Ovary (tissue), 7 donors: ENCODE measurements at regions not wholly inside any gene's neighbourhood (a gene's known extent, or its start where the extent isn't known, plus 50 kb on each side); places are given as distances from the start of the nearest gene placed in this dataset.

Experiments used
- DNase-seq, 5 donors: peaks; one replicate each; pipeline ENCODE4 v3.0.0-alpha.2; 2019 to 2020
- H3K27ac ChIP-seq, 2 donors: fragments of 200-600 bp; one replicate each; pipeline versions ENCODE4 v1.5.1 to v1.8.0; 2019 to 2022
- H3K27me3 ChIP-seq: fragments of 200-600 bp; one replicate; pipeline ENCODE4 v1.8.0; 2022
- H3K36me3 ChIP-seq: fragments of 200-600 bp; sonication (generic); one replicate; pipeline ENCODE4 v1.5.1; 2019
- H3K4me1 ChIP-seq: one replicate; pipeline ENCODE4 v1.8.1; 2013; ENCODE audit warnings: mild to moderate bottlenecking, moderate library complexity; ENCODE audit not compliant: insufficient read depth
- H3K4me3 ChIP-seq: fragments of 200-600 bp; sonication (generic); one replicate; pipeline ENCODE4 v1.5.1; 2017
- H3K9me3 ChIP-seq, 2 donors: fragments of 200-600 bp in 1 of 2; sonication (generic) in 1 of 2; one replicate each; pipeline versions ENCODE4 v1.5.1 to v1.8.1; 2013 to 2019; ENCODE audit warnings: mild to moderate bottlenecking in 1 of 2, moderate library complexity in 1 of 2
- CTCF ChIP-seq, 3 donors: fragments of 450-650 bp in 2 of 3; fragments of 200-600 bp in 1 of 3; IDR thresholded peaks; one replicate each; pipeline versions ENCODE4 v1.5.1 to v1.8.0; 2016 to 2022; ENCODE audit warnings: antibody characterized with exemption in 3 of 3, mild to moderate bottlenecking in 1 of 3
- EP300 ChIP-seq: sonication (generic); formaldehyde crosslinking; IDR thresholded peaks from one replicate; pipeline ENCODE4 v1.6.1; 2017; ENCODE audit warnings: antibody characterized with exemption
- POLR2A ChIP-seq: fragments of 450-650 bp; IDR thresholded peaks from one replicate; pipeline ENCODE4 v1.6.1; 2017; ENCODE audit warnings: antibody characterized with exemption, mild to moderate bottlenecking, moderate library complexity
- WGBS, 3 donors: extraction: QIAGEN DNeasy Blood & Tissue Kit in 1 of 3; methylation state at CpG; one replicate each; pipeline versions ENCODE4 v1.1.5 to v1.1.7; 2013 to 2017; 5-methylcytosine and 5-hydroxymethylcytosine counted together
- intact Hi-C, 4 donors: fragments of 100-400 bp; cut with DNase I; formaldehyde crosslinking; loops; one replicate each; pipeline versions ENCODE4 v1.11.0 to v1.15.1; 2022 to 2023
- donor health status: DM: no; HTN: no; CAD: no; lungs with moderate emphysema.
- donor health status: DM: no; HTN: no; CAD: no.
- donor health status: Bipolar disorder and iron deficiency.
- donor health status: DM: no; HTN: no; CAD: no.
- donor health status: DM: yes; HTN: yes; CAD: no.

GRCh38 chr9:38251036-38251860 lies 141.3 kb upstream of the ALDH1B1 start:
- Histone ChIP-seq H3K9me3 (no peaks in the 10 kb centered on the region), H3K4me3 (no peak overlapping the region), H3K27me3 (no peaks in the 10 kb centered on the region), H3K36me3 (no peaks in the 10 kb centered on the region), H3K4me1 (no peaks in the 10 kb centered on the region), H3K27ac (no peak overlapping the region)
- intact Hi-C loops: no loop called here
- 27 to 31% (median 30%) methylated on average over 3 of the region's 3 CpGs for WGBS, 3 donors
- TF ChIP-seq EP300 (no peak), CTCF (IDR thresholded peaks at IDR 0.05) (no peak)
- DNase-seq: no peak

DNA sequence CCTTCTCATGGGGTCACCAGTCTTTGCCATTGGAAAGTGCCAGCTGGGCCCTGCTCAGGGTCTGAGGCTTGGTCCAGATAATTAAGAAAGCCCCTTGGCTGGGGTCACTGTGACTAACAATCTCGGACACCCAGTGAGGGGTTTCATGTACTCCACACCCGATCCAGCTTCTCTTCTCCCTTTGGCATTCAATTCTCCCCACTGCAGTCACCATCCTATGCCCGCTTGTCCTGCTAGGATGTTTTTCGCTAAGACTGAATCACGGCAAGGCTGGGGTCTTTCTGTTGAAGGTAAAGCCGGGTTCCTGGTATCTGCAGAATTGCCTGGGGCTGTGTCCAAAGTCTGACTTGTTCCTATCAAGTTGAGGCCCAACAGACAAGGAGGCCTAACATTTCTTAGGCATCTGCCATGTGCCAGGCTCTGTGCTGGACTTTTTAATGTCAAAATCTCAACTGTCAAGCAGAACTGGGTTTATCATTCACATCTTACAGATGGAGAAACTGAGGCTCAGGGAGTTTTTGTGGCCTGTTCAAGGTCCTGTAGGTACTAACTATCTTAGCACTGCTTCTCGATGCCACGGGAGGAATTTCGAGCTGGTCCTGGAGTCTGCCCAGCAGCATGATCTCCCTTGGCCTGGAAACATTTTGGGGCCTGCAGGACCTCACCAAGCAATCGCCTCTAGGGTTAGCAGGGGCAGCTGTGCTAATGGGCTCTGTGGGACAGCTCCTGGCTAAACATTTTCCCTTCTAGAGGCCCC lies 142.0 kb upstream of the ALDH1B1 start:
- Histone ChIP-seq H3K27ac (no peak overlapping the region), H3K4me1 (no peaks in the 10 kb centered on the region), H3K27me3 (no peaks in the 10 kb centered on the region), H3K9me3 (no peaks in the 10 kb centered on the region), H3K4me3 (no peak overlapping the region), H3K36me3 (no peaks in the 10 kb centered on the region)
- no peak for DNase-seq
- intact Hi-C loops: no loop called here
- TF ChIP-seq POLR2A: no peak
- no peak for TF ChIP-seq CTCF (IDR thresholded peaks at IDR 0.05)
- no peak for TF ChIP-seq EP300
- 82 to 91% (median 85%) methylated on average over 10 of the region's 10 CpGs for WGBS, 3 donors

GRCh38 chr9:38249587-38250210 lies 142.8 kb upstream of the ALDH1B1 start:
- Histone ChIP-seq H3K27me3 (no peaks in the 10 kb centered on the region), H3K36me3 (no peaks in the 10 kb centered on the region), H3K4me1 (no peaks in the 10 kb centered on the region), H3K27ac (no peak overlapping the region), H3K9me3 (no peaks in the 10 kb centered on the region), H3K4me3 (no peak overlapping the region)
- intact Hi-C loops: no loop called here
- no peak for TF ChIP-seq EP300
- no peak for TF ChIP-seq POLR2A
- no peak for TF ChIP-seq CTCF (IDR thresholded peaks at IDR 0.05)
- DNase-seq: no peak
- WGBS, 3 donors: 84 to 91% (median 87%) methylated on average over 6 of the region's 6 CpGs

- TF ChIP-seq POLR2A (no peak), EP300 (no peak), CTCF (IDR thresholded peaks at IDR 0.05) (no peak)
- H3K27ac ChIP-seq: no peak overlapping the region
- H3K4me3 ChIP-seq: no peak overlapping the region
- no peaks in the 10 kb centered on the region for H3K27me3 ChIP-seq
- no peak for DNase-seq
- no peaks in the 10 kb centered on the region for H3K9me3 ChIP-seq
- intact Hi-C loops: no loop called here
- 77 to 84% (median 82%) methylated on average over 3 of the region's 3 CpGs for WGBS, 3 donors
- H3K4me1 ChIP-seq: no peaks in the 10 kb centered on the region
- H3K36me3 ChIP-seq: no peaks in the 10 kb centered on the region
Measured at GRCh38 chr9:38249049-38249448, 143.5 kb upstream of the ALDH1B1 start.
